ENCODE measurements at regions not wholly inside any gene's neighbourhood (a gene's known extent, or its start where the extent isn't known, plus 50 kb on each side); places are given as distances from the start of the nearest gene placed in this dataset.

GRCh38 chr22:49540913-49541692 is 286.6 kb downstream of the BRD1 start:
- no peak for DNase-seq

GRCh38 chr22:49540084-49540912 is 287.4 kb downstream of the BRD1 start:
- no peak for DNase-seq

- DNase-seq = no peak
These were observed 289.7 kb downstream of the BRD1 start for GRCh38 chr22:49538006-49538405.

GRCh38 chr22:49536571-49537131 is 291.0 kb downstream of the BRD1 start:
- no peak for DNase-seq

GRCh38 chr22:49535527-49536125 is 292.0 kb downstream of the BRD1 start:
- no peak for DNase-seq

GRCh38 chr22:49535126-49535525 is 292.5 kb downstream of the BRD1 start:
- DNase-seq = no peak

- DNase-seq = no peak
These were observed 293.3 kb downstream of the BRD1 start for GRCh38 chr22:49534386-49534785.

GRCh38 chr22:49533886-49534285 is 293.8 kb downstream of the BRD1 start:
- no peak for DNase-seq

GRCh38 chr22:49532869-49533802 is 294.5 kb downstream of the BRD1 start:
- no peak for DNase-seq

- no peak for DNase-seq
These were observed 296.3 kb downstream of the BRD1 start for GRCh38 chr22:49531368-49531791.

GRCh38 chr22:49530671-49531367 is 296.9 kb downstream of the BRD1 start:
- DNase-seq = no peak

- no peak for DNase-seq
These were observed 299.3 kb downstream of the BRD1 start for GRCh38 chr22:49528420-49528720.

GRCh38 chr22:49527611-49528419 is 299.9 kb downstream of the BRD1 start:
- DNase-seq = no peak

GRCh38 chr22:49525801-49526535 is 301.7 kb downstream of the BRD1 start:
- DNase-seq = no peak

- DNase-seq = no peak
These were observed 302.3 kb downstream of the BRD1 start for GRCh38 chr22:49525360-49525759.

- DNase-seq = no peak
These were observed 303.3 kb downstream of the BRD1 start for GRCh38 chr22:49524362-49524761.

GRCh38 chr22:49523374-49524008 is 304.2 kb downstream of the BRD1 start:
- no peak for DNase-seq

- DNase-seq = no peak
These were observed 304.9 kb downstream of the BRD1 start for GRCh38 chr22:49522582-49523373.

- no peak for DNase-seq
These were observed 305.9 kb downstream of the BRD1 start for GRCh38 chr22:49521787-49522224.
